Thyroid gland (tissue), 4 donors: ENCODE measurements at regions not wholly inside any gene's neighbourhood (a gene's known extent, or its start where the extent isn't known, plus 50 kb on each side); places are given as distances from the start of the nearest gene placed in this dataset.

Experiments used
- POLR2A ChIP-seq, 2 donors: fragments of 450-650 bp; IDR thresholded peaks; one replicate each; pipeline ENCODE4 v1.6.1; 2017; ENCODE audit warnings: antibody characterized with exemption in 2 of 2, mild to moderate bottlenecking in 2 of 2, moderate library complexity in 1 of 2
- TF ChIP-seq, protein P1 (sequence below), 6 experiments: fragments of 200-600 bp in 3 of 6; fragments of 450-650 bp in 3 of 6; sonication (generic) in 3 of 6; IDR thresholded peaks; one replicate each; pipeline ENCODE4 v1.5.1; 2016 to 2019; ENCODE audit warnings: antibody characterized with exemption in 6 of 6, mild to moderate bottlenecking in 2 of 6, inconsistent platforms in 1 of 6, moderate library complexity in 1 of 6

DNA sequence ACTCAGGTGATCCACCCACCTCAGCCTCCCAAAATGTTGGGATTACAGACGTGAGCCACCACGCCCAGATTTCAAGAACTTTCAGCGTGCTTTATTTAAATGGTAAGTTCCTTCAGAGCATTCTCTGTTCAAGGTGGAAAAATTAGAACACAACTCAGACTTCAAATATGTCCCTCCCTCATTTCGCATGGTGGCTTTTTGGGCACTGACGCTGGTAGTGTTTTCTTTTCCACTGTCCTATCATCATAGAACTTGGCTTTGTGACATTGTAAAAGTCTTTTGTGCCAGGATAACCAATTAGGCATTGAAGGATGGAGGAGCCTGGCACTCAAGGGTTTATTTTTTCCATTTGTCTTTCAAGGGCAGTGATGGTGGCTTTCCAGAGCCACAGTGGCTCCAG lies 190.8 kb downstream of the NUAK1 start:
- TF ChIP-seq, protein P1, sequence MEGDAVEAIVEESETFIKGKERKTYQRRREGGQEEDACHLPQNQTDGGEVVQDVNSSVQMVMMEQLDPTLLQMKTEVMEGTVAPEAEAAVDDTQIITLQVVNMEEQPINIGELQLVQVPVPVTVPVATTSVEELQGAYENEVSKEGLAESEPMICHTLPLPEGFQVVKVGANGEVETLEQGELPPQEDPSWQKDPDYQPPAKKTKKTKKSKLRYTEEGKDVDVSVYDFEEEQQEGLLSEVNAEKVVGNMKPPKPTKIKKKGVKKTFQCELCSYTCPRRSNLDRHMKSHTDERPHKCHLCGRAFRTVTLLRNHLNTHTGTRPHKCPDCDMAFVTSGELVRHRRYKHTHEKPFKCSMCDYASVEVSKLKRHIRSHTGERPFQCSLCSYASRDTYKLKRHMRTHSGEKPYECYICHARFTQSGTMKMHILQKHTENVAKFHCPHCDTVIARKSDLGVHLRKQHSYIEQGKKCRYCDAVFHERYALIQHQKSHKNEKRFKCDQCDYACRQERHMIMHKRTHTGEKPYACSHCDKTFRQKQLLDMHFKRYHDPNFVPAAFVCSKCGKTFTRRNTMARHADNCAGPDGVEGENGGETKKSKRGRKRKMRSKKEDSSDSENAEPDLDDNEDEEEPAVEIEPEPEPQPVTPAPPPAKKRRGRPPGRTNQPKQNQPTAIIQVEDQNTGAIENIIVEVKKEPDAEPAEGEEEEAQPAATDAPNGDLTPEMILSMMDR (IDR thresholded peaks at IDR 0.05), result no peak
- TF ChIP-seq POLR2A (IDR thresholded peaks at IDR 0.05), result no peak
